GM12873 (cell line): ENCODE measurements at regions not wholly inside any gene's neighbourhood (a gene's known extent, or its start where the extent isn't known, plus 50 kb on each side); places are given as distances from the start of the nearest gene placed in this dataset.

Source experiments
- TF ChIP-seq, protein P1 (sequence below): IDR thresholded peaks from 2 replicates; pipeline ENCODE4 v1.5.1; 2012; ENCODE audit warnings: low read depth, mild to moderate bottlenecking, moderate library complexity, low read length, control low read depth; ENCODE audit not compliant: insufficient read depth; ENCODE audit errors: missing control alignments

DNA sequence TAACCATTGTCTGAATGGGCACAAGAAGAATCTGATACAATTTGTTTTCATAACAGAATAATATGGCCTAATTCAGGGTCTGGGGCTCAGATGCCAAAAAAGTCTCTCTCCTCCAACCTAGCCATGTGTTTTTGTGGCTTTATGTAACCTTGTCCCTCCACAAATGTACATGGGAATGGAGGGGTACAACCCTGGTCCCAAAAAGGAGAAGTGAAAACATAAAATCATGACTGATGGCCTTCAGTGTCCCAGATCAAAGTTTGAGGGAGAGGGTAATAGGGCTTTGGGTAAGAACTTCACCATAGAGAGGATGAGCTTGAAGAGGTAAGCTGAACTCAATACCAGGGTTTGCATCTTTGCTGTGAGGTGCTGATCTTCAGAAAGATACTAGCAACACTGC is 136.3 kb upstream of the BACH2 start:
- TF ChIP-seq, protein P1, sequence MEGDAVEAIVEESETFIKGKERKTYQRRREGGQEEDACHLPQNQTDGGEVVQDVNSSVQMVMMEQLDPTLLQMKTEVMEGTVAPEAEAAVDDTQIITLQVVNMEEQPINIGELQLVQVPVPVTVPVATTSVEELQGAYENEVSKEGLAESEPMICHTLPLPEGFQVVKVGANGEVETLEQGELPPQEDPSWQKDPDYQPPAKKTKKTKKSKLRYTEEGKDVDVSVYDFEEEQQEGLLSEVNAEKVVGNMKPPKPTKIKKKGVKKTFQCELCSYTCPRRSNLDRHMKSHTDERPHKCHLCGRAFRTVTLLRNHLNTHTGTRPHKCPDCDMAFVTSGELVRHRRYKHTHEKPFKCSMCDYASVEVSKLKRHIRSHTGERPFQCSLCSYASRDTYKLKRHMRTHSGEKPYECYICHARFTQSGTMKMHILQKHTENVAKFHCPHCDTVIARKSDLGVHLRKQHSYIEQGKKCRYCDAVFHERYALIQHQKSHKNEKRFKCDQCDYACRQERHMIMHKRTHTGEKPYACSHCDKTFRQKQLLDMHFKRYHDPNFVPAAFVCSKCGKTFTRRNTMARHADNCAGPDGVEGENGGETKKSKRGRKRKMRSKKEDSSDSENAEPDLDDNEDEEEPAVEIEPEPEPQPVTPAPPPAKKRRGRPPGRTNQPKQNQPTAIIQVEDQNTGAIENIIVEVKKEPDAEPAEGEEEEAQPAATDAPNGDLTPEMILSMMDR = no peak

DNA sequence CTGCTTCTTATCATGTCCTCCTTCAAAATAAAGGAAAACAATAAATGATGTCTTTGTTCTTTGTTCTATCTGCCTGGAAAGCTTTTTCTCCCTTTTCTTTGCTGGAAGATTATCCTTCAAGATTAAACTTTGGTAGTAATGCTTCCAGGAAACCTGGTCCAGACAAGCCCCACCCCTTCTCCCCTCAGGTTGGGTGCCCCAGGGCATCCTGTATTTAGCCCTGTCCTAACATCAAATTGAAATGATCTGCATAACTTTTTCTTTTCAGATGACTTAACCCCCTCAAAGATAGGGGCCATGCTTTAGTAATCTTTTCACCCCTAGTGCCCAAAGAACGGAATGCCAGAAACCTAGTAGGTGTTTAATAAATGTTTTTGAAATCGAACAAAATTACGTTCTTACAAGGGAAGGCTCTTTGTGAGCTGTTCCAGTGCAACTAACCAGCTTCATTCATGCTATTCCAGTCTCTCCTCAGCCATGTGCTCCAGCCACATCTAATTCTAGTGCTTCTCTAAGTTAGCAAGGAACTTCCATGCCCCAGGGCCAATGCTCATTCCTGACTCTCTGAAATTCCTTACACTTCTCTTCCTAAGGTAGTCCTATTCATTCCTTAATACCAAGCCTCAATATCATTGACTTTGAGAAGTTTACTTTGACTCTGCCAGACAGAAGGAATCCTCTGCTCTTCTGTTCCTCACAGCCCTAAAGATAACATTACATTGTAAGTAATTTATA is 135.6 kb upstream of the BACH2 start:
- TF ChIP-seq, protein P1 = no peak

DNA sequence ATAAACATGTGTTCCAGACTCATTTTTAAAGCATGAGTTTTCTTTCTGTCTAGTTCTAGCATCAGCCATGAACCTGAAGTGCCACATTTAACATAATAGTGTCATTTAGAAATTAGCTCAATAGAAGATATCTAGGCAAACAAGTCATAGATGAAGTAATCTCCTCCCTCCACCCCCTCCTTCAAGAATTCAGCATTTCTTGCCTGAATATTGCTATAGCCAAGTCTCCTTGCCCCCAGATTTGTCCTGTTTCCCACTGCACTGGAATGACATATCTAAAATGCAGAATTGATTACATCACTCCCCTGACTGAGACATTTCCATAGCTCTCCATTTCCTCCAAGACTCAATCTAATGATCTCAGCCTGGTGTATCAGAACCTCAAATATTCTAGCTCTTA is 134.9 kb upstream of the BACH2 start:
- TF ChIP-seq, protein P1 = no peak

DNA sequence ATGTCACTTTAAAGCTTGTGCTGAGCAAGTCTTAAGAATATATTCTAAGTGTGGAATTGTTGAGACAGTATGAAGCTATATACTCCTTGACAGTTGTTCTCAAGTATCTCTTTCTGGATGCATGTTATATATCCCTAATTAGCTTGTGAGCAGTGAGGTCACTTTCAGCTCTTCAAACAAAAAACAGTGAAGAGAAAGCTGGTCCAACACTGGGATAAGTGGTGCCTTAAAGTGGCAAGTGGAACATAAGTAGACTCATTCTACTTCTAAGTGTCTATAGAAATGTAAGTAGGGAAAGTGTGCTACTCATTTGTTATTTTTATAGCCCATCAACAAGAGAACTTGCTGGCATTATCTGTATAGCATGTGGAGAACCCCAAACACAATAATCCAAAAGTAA is 133.1 kb upstream of the BACH2 start:
- TF ChIP-seq, protein P1 = no peak

DNA sequence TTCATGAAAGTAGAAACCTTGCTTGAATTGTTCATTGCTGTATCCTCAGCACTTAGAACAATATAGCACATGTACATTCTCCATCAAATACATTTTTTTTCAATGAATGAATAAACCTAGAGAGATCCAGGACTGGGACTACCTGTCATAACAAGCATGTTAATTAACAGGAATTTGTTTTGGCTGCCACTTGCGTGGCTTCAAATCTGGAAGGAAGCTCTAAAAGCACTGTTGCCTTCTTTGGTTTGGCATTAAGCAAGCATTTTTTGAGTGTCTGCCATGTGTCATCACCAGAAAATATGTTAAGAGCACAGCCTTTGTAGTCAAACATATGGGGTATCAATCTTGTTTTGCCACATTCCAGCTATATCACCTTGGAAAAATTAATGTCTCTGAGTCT is 131.9 kb upstream of the BACH2 start:
- TF ChIP-seq, protein P1 = no peak

DNA sequence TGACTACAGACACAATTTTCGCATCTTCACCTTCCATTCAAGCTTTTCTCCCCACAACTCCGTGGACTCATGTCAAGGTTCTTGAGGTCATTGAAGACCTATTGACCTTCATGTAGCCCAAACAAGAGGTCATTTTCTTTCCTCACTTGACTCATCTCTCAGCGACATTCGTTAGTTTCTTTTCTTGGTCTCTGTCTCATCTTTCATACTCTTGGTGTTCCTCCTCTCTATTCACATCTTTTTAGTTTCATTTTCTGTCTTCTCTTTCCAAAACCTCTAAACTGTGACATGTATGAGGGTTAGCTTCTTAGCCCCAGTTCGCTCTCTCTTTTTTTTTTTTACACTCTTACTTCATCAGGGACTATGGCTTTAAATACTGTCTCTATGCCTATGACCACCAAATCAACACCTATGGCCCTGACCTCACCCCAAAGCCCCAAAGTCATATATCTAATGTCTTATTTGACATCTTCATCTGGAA is 128.6 kb upstream of the BACH2 start:
- TF ChIP-seq, protein P1 = no peak

DNA sequence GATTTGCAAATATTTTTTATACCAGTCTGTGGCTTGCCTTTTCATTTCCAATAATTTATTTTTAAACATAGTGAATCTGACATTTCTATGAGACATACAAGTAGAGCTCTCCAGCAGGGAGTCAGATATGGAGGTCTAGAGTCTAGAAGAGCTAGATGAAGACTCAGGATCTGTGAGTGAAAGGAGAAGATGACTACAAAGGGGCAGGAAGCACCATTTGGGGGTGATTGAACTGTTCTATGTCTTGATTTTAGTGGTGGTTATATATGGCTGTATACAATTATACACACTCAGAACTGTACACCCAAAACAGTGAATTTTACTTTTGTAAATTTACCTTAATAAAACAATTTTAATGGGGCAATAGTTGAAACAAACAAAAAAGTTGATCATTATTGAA is 127.9 kb upstream of the BACH2 start:
- TF ChIP-seq, protein P1 = no peak
